GM23338 (cell line): ENCODE measurements at regions not wholly inside any gene's neighbourhood (a gene's known extent, or its start where the extent isn't known, plus 50 kb on each side); places are given as distances from the start of the nearest gene placed in this dataset.

Source experiments
- EZH2 ChIP-seq: fragments of 200-600 bp; sonication (generic); IDR thresholded peaks from one replicate; pipeline ENCODE4 v1.8.0; 2017; ENCODE audit warnings: antibody characterized with exemption, mild to moderate bottlenecking, low read depth; ENCODE audit not compliant: unreplicated experiment
- POLR2AphosphoS5 ChIP-seq: IDR thresholded peaks from 2 replicates; pipeline ENCODE4 v1.6.1; 2016; ENCODE audit warnings: antibody characterized with exemption, low read depth
- REST ChIP-seq: IDR thresholded peaks from one replicate; pipeline ENCODE4 v1.6.1; 2018; ENCODE audit warnings: antibody characterized with exemption; ENCODE audit not compliant: unreplicated experiment
- TF ChIP-seq, protein P1 (sequence below), 2 experiments: fragments of 200-600 bp in 1 of 2; sonication (generic) in 1 of 2; conservative IDR thresholded peaks; 2 replicates each; pipeline versions ENCODE4 v1.5.1 to v1.6.1; 2016 to 2017; ENCODE audit warnings: antibody characterized with exemption in 2 of 2, low read depth in 2 of 2, mild to moderate bottlenecking in 2 of 2, moderate library complexity in 1 of 2
- TF ChIP-seq, protein P2 (sequence below): fragments of 250-450 bp; sonication (Bioruptor Pico); IDR thresholded peaks from 2 replicates; pipeline ENCODE4 v1.5.0; 2020; ENCODE audit warnings: mild to moderate bottlenecking, moderate library complexity

GRCh38 chr5:167992868-167993267 is 298.6 kb upstream of the WWC1 start:
- TF ChIP-seq POLR2AphosphoS5 (no peak), EZH2 (no peak), REST (no peak)
- TF ChIP-seq, protein P1, sequence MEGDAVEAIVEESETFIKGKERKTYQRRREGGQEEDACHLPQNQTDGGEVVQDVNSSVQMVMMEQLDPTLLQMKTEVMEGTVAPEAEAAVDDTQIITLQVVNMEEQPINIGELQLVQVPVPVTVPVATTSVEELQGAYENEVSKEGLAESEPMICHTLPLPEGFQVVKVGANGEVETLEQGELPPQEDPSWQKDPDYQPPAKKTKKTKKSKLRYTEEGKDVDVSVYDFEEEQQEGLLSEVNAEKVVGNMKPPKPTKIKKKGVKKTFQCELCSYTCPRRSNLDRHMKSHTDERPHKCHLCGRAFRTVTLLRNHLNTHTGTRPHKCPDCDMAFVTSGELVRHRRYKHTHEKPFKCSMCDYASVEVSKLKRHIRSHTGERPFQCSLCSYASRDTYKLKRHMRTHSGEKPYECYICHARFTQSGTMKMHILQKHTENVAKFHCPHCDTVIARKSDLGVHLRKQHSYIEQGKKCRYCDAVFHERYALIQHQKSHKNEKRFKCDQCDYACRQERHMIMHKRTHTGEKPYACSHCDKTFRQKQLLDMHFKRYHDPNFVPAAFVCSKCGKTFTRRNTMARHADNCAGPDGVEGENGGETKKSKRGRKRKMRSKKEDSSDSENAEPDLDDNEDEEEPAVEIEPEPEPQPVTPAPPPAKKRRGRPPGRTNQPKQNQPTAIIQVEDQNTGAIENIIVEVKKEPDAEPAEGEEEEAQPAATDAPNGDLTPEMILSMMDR (conservative IDR thresholded peaks at IDR 0.05; ENCODE audit: low read depth in 2 of 2): no peak
- TF ChIP-seq, protein P2, sequence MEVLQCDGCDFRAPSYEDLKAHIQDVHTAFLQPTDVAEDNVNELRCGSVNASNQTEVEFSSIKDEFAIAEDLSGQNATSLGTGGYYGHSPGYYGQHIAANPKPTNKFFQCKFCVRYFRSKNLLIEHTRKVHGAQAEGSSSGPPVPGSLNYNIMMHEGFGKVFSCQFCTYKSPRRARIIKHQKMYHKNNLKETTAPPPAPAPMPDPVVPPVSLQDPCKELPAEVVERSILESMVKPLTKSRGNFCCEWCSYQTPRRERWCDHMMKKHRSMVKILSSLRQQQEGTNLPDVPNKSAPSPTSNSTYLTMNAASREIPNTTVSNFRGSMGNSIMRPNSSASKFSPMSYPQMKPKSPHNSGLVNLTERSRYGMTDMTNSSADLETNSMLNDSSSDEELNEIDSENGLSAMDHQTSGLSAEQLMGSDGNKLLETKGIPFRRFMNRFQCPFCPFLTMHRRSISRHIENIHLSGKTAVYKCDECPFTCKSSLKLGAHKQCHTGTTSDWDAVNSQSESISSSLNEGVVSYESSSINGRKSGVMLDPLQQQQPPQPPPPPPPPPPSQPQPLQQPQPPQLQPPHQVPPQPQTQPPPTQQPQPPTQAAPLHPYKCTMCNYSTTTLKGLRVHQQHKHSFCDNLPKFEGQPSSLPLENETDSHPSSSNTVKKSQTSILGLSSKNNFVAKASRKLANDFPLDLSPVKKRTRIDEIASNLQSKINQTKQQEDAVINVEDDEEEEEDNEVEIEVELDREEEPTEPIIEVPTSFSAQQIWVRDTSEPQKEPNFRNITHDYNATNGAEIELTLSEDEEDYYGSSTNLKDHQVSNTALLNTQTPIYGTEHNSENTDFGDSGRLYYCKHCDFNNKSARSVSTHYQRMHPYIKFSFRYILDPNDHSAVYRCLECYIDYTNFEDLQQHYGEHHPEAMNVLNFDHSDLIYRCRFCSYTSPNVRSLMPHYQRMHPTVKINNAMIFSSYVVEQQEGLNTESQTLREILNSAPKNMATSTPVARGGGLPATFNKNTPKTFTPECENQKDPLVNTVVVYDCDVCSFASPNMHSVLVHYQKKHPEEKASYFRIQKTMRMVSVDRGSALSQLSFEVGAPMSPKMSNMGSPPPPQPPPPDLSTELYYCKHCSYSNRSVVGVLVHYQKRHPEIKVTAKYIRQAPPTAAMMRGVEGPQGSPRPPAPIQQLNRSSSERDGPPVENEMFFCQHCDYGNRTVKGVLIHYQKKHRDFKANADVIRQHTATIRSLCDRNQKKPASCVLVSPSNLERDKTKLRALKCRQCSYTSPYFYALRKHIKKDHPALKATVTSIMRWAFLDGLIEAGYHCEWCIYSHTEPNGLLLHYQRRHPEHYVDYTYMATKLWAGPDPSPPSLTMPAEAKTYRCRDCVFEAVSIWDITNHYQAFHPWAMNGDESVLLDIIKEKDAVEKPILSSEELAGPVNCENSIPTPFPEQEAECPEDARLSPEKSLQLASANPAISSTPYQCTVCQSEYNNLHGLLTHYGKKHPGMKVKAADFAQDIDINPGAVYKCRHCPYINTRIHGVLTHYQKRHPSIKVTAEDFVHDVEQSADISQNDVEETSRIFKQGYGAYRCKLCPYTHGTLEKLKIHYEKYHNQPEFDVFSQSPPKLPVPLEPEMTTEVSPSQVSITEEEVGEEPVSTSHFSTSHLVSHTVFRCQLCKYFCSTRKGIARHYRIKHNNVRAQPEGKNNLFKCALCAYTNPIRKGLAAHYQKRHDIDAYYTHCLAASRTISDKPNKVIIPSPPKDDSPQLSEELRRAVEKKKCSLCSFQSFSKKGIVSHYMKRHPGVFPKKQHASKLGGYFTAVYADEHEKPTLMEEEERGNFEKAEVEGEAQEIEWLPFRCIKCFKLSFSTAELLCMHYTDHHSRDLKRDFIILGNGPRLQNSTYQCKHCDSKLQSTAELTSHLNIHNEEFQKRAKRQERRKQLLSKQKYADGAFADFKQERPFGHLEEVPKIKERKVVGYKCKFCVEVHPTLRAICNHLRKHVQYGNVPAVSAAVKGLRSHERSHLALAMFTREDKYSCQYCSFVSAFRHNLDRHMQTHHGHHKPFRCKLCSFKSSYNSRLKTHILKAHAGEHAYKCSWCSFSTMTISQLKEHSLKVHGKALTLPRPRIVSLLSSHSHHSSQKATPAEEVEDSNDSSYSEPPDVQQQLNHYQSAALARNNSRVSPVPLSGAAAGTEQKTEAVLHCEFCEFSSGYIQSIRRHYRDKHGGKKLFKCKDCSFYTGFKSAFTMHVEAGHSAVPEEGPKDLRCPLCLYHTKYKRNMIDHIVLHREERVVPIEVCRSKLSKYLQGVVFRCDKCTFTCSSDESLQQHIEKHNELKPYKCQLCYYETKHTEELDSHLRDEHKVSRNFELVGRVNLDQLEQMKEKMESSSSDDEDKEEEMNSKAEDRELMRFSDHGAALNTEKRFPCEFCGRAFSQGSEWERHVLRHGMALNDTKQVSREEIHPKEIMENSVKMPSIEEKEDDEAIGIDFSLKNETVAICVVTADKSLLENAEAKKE (CRISPR knock-in tag): no peak
